ENCODE measurements at regions not wholly inside any gene's neighbourhood (a gene's known extent, or its start where the extent isn't known, plus 50 kb on each side); places are given as distances from the start of the nearest gene placed in this dataset.

GRCh38 chr13:88472316-88472715, 801.1 kb downstream of the SLITRK5 start:
- TF ChIP-seq USF2 (CRISPR knock-in tag; IDR thresholded peaks at IDR 0.05): no peak
- TF ChIP-seq CTCF (IDR thresholded peaks at IDR 0.05): no peak
- no peak for TF ChIP-seq GABPB1 (CRISPR knock-in tag; IDR thresholded peaks at IDR 0.05)
- TF ChIP-seq SOX15 (CRISPR knock-in tag; IDR thresholded peaks at IDR 0.05): no peak
- no peak for TF ChIP-seq MAX (CRISPR knock-in tag; IDR thresholded peaks at IDR 0.05)
- TF ChIP-seq ZNF121 (CRISPR knock-in tag; IDR thresholded peaks at IDR 0.05): no peak
- TF ChIP-seq PREB (CRISPR knock-in tag; IDR thresholded peaks at IDR 0.05; ENCODE audit: borderline replicate concordance): no peak
- TF ChIP-seq FOXP1 (CRISPR knock-in tag; IDR thresholded peaks at IDR 0.05; ENCODE audit: borderline replicate concordance): no peak
- no peak for TF ChIP-seq ATF1 (CRISPR knock-in tag; IDR thresholded peaks at IDR 0.05)
